ENCODE measurements at regions not wholly inside any gene's neighbourhood (a gene's known extent, or its start where the extent isn't known, plus 50 kb on each side); places are given as distances from the start of the nearest gene placed in this dataset.

- TF ChIP-seq CTCF (IDR thresholded peaks at IDR 0.05) (no peak), ZFX (IDR thresholded peaks at IDR 0.05; ENCODE audit: borderline replicate concordance) (no peak)
These were observed 710.2 kb downstream of the AMY1C start for GRCh38 chr1:104459886-104460285.

GRCh38 chr1:104460880-104461279, 711.2 kb downstream of the AMY1C start:
- no peak overlapping the region for H3K27ac ChIP-seq
- TF ChIP-seq CTCF (IDR thresholded peaks at IDR 0.05): no peak
- no peak for TF ChIP-seq ZFX (IDR thresholded peaks at IDR 0.05; ENCODE audit: borderline replicate concordance)

More at GRCh38 chr1:104459886-104460285, 710.2 kb downstream of the AMY1C start:
- no peak overlapping the region for H3K27ac ChIP-seq

GRCh38 chr1:104463126-104463697, 713.5 kb downstream of the AMY1C start:
- TF ChIP-seq ZFX (IDR thresholded peaks at IDR 0.05; ENCODE audit: borderline replicate concordance) (no peak), CTCF (IDR thresholded peaks at IDR 0.05) (no peak)
- H3K27ac ChIP-seq: no peak overlapping the region

- no peak overlapping the region for H3K27ac ChIP-seq
- TF ChIP-seq CTCF (IDR thresholded peaks at IDR 0.05) (no peak), ZFX (IDR thresholded peaks at IDR 0.05; ENCODE audit: borderline replicate concordance) (no peak)
These were observed 716.4 kb downstream of the AMY1C start for GRCh38 chr1:104466068-104466467.

GRCh38 chr1:104467590-104467989, 717.9 kb downstream of the AMY1C start:
- H3K27ac ChIP-seq: no peak overlapping the region
- TF ChIP-seq CTCF (IDR thresholded peaks at IDR 0.05) (no peak), ZFX (IDR thresholded peaks at IDR 0.05; ENCODE audit: borderline replicate concordance) (no peak)

- no peak overlapping the region for H3K27ac ChIP-seq
- TF ChIP-seq ZFX (IDR thresholded peaks at IDR 0.05; ENCODE audit: borderline replicate concordance) (no peak), CTCF (IDR thresholded peaks at IDR 0.05) (no peak)
These were observed 718.6 kb downstream of the AMY1C start for GRCh38 chr1:104468282-104468681.

GRCh38 chr1:104476126-104476525, 726.4 kb downstream of the AMY1C start:
- no peak overlapping the region for H3K27ac ChIP-seq
- TF ChIP-seq ZFX (IDR thresholded peaks at IDR 0.05; ENCODE audit: borderline replicate concordance) (no peak), CTCF (IDR thresholded peaks at IDR 0.05) (no peak)
